ENCODE measurements at regions not wholly inside any gene's neighbourhood (a gene's known extent, or its start where the extent isn't known, plus 50 kb on each side); places are given as distances from the start of the nearest gene placed in this dataset.

- TF ChIP-seq CTCF (IDR thresholded peaks at IDR 0.05) (no peak), POLR2A (IDR thresholded peaks at IDR 0.05) (no peak)
Measured at GRCh38 chr11:28728666-28729065, 620.5 kb downstream of the METTL15 start.
